AG04450 (cell line): ENCODE measurements at regions not wholly inside any gene's neighbourhood (a gene's known extent, or its start where the extent isn't known, plus 50 kb on each side); places are given as distances from the start of the nearest gene placed in this dataset.

ENCODE experiments used
- CTCF ChIA-PET: fragments of 300-600, 350-600 bp; formaldehyde crosslinking; extraction: SDS; loops from one replicate; lab custom pipeline; 2022; ENCODE audit warnings: antibody characterized with exemption, inconsistent platforms; lab: Charles Lee
- POLR2A ChIA-PET: fragments of 350-600 bp; formaldehyde crosslinking; extraction: SDS; loops from one replicate; lab custom pipeline; 2021; ENCODE audit warnings: antibody characterized with exemption, inconsistent platforms; lab: Yijun Ruan, JAX
- DNase-seq: peaks from one replicate; pipeline ENCODE4 v3.0.0-alpha.2; 2011; ENCODE audit warnings: low read depth, low spot score
- H3K27ac ChIP-seq: one replicate; pipeline ENCODE4 v1.5.1; 2012; ENCODE audit warnings: low read depth, low read length, control low read depth
- H3K27me3 ChIP-seq: one replicate; pipeline ENCODE4 v1.6.0; 2012; ENCODE audit warnings: low read length; ENCODE audit not compliant: control insufficient read depth, insufficient read depth
- H3K4me3 ChIP-seq: 2 replicates; pipeline ENCODE4 v1.5.1; 2011; ENCODE audit warnings: mild to moderate bottlenecking, low read depth, low read length, control low read depth
- H3K9me3 ChIP-seq: 2 replicates; pipeline ENCODE4 v1.5.1; 2012; ENCODE audit warnings: low read length; ENCODE audit not compliant: control insufficient read depth, insufficient read depth
- CTCF ChIP-seq: IDR thresholded peaks from 2 replicates; pipeline ENCODE4 v1.5.1; 2011; ENCODE audit warnings: low read depth, low read length, control low read depth, inconsistent platforms

- Histone ChIP-seq H3K27ac (no peak overlapping the region), H3K27me3 (no peaks in the 10 kb centered on the region), H3K9me3 (peaks cover 2% of the 10 kb centered on the region; the same call in 1 of the 2 replicates), H3K4me3 (no peak overlapping the region)
- POLR2A ChIA-PET = no interaction called here
- no peak for TF ChIP-seq CTCF
- DNase-seq = no peak
- CTCF ChIA-PET = no interaction called here
These were observed 667.7 kb downstream of the STPG2 start for GRCh38 chr4:97475621-97476020.

DNA sequence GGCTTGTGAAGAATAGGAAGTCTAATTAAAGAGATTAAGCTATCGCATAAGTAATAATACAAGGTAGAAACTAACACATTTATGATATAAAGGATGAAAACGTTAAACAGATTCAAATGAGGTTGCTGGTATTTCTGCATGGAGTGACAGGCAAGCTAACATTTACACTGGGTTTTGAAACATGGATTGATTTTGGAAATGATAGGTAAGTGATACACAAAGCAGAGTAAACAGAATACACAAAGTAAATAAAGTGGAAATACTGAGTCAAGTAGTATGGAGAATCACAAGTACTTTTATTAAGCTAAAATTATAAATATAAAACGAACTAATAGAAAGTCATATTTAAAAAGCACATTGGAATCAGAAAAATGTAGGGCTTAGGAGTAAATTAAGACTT is 665.3 kb downstream of the STPG2 start:
- Histone ChIP-seq H3K9me3 (peaks cover 2% of the 10 kb centered on the region; the same call in 1 of the 2 replicates), H3K27ac (no peak overlapping the region), H3K4me3 (no peak overlapping the region), H3K27me3 (no peaks in the 10 kb centered on the region)
- ChIA-PET POLR2A (no interaction called here), CTCF (no interaction called here)
- no peak for TF ChIP-seq CTCF
- DNase-seq = no peak

DNA sequence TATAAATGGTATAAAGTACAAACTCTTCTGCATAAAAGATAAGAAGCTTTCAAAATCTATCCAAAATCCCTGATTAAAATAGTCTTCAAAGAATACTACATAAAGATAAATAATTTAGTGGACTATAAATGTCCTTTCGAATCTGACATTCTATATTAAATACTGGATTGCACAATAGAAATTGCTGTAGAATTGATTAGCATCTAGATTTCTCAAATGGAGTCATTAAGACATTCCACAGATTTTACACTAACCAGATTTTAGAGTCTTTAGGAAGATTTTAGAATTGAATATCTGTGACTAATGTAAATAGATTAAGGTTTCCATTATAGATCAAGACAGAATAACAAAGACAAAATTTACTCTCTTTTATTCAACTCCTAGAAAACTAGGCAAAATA is 663.9 kb downstream of the STPG2 start:
- H3K9me3 ChIP-seq = peaks cover 2% of the 10 kb centered on the region; the same call in 1 of the 2 replicates
- no peaks in the 10 kb centered on the region for H3K27me3 ChIP-seq
- no peak for DNase-seq
- TF ChIP-seq CTCF = no peak
- ChIA-PET POLR2A (no interaction called here), CTCF (no interaction called here)
- no peak overlapping the region for H3K27ac ChIP-seq
- no peak overlapping the region for H3K4me3 ChIP-seq

GRCh38 chr4:97491856-97492255 is 651.4 kb downstream of the STPG2 start:
- no peaks in the 10 kb centered on the region for H3K9me3 ChIP-seq
- TF ChIP-seq CTCF = no peak
- H3K27ac ChIP-seq = no peak overlapping the region
- no peak overlapping the region for H3K4me3 ChIP-seq
- DNase-seq = no peak
- H3K27me3 ChIP-seq = no peaks in the 10 kb centered on the region
- ChIA-PET POLR2A (no interaction called here), CTCF (no interaction called here)

DNA sequence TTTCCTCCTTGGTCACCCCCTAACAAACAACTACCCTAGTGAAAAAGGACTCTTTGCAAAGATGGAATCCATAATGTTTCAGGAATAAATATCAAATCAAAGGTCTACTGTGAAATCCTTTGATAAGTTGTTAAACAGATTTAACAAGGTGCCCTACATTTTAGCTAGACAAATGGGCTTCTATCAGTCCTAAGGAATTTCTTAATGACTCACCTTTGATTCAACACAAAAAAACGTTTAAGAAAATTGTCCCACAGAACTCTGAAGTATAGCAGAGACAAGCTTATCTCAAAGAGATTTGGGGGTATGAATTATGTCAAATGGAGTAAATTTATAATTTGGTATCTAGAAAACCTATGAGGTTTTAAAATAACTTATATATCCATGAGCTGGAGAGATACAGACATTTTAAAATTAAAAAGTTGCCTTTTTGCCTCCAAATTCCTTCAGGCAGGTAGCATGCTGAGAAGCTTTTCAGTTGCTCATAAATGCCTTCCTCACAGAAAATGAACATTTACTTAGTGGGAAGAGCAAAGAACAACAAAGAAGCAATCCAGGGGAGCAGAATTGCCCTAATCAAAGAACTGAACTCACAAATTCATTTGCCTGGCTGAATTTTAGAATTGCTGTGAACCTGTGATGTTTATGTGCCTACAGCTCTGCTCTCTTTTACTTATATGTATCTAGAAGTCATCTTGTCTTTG is 649.3 kb downstream of the STPG2 start:
- Histone ChIP-seq H3K4me3 (no peak overlapping the region), H3K27me3 (no peaks in the 10 kb centered on the region), H3K9me3 (no peaks in the 10 kb centered on the region), H3K27ac (no peak overlapping the region)
- ChIA-PET POLR2A (no interaction called here), CTCF (no interaction called here)
- TF ChIP-seq CTCF = no peak
- DNase-seq = no peak
